Lung (tissue), 11 donors: ENCODE measurements at regions not wholly inside any gene's neighbourhood (a gene's known extent, or its start where the extent isn't known, plus 50 kb on each side); places are given as distances from the start of the nearest gene placed in this dataset.
"Not testable (repeated sequence)": the region's sequence is repeated elsewhere in the genome, so short reads cannot be mapped to it uniquely, and the experiment has no call there.

Source experiments
- ATAC-seq: fragments of 200-7000 bp; cut with Tn5 transposase; one replicate; pipeline ENCODE4 v1.9.1; 2020; ENCODE audit warnings: moderate number of reproducible peaks; ENCODE audit not compliant: insufficient read depth, low FRiP score
- DNase-seq, 3 donors: peaks; one replicate each; pipeline ENCODE4 v3.0.0-alpha.2; 2013 to 2017
- H3K27ac ChIP-seq, 2 donors: one replicate each; pipeline ENCODE4 v1.5.1; 2013; ENCODE audit warnings: mild to moderate bottlenecking in 2 of 2, moderate library complexity in 2 of 2, control low read depth in 1 of 2, inconsistent platforms in 1 of 2, low read depth in 1 of 2, low read length in 1 of 2
- H3K27me3 ChIP-seq, 3 donors: one replicate each; pipeline ENCODE4 v1.5.1; 2013; ENCODE audit warnings: low read length in 2 of 3; ENCODE audit not compliant: control insufficient read depth in 3 of 3, insufficient read depth in 3 of 3
- H3K36me3 ChIP-seq, 4 donors: one replicate each; pipeline ENCODE4 v1.5.1; 2013; ENCODE audit warnings: low read length in 4 of 4, mild to moderate bottlenecking in 1 of 4, moderate library complexity in 1 of 4; ENCODE audit not compliant: control insufficient read depth in 4 of 4, insufficient read depth in 4 of 4
- H3K4me1 ChIP-seq, 5 donors: one replicate each; pipeline ENCODE4 v1.5.1; 2013; ENCODE audit warnings: low read length in 5 of 5, mild to moderate bottlenecking in 2 of 5, moderate library complexity in 1 of 5; ENCODE audit not compliant: control insufficient read depth in 5 of 5, insufficient read depth in 5 of 5
- H3K4me3 ChIP-seq: one replicate; pipeline ENCODE4 v1.5.1; 2013; ENCODE audit warnings: mild to moderate bottlenecking, control low read depth, moderate library complexity
- H3K9ac ChIP-seq, 2 donors: one replicate each; pipeline ENCODE4 v1.5.1; 2013; ENCODE audit warnings: low read length in 2 of 2, control low read depth in 1 of 2; ENCODE audit not compliant: insufficient read depth in 1 of 2
- H3K9me3 ChIP-seq, 4 donors: one replicate each; pipeline ENCODE4 v1.5.1; 2013; ENCODE audit warnings: low read length in 3 of 4, mild to moderate bottlenecking in 1 of 4, moderate library complexity in 1 of 4; ENCODE audit not compliant: control insufficient read depth in 4 of 4, insufficient read depth in 3 of 4
- WGBS, 2 donors: extraction: QIAGEN DNeasy Blood & Tissue Kit; methylation state at CpG; one replicate each; pipeline ENCODE4 v1.1.7; 2013; 5-methylcytosine and 5-hydroxymethylcytosine counted together
- TF ChIP-seq, protein P1 (sequence below): IDR thresholded peaks from 2 replicates; pipeline ENCODE4 v1.5.1; 2012; ENCODE audit warnings: mild to moderate bottlenecking; ENCODE audit errors: control extremely low read depth, extremely low read depth
- donor health status: control.
- donor health status: control.
- donor health status: Bipolar disorder and iron deficiency.
- donor health status: healthy.
- donor health status: DM: yes; HTN: yes; CAD: no.

DNA sequence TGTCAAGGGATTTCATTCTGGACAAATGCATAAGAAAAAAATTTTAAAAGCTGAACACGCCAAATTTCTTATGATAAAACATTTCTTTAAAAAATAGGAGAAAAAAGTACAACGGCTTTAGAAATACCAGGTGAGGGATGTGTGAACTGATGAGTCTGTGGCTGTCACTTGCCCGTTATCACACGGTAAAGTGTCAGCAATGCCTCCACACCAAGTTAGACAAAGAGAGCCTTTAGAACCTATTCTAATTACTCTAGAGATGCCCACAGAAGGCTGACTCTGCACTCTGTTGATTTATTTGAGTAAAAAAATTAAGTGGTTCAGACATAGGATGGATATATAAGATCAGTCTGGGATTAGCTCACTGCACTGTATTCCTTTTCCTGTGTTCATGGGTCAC, 523.8 kb downstream of the RNF144A start:
- ATAC-seq (no peak), DNase-seq (no peak)
- TF ChIP-seq, protein P1, sequence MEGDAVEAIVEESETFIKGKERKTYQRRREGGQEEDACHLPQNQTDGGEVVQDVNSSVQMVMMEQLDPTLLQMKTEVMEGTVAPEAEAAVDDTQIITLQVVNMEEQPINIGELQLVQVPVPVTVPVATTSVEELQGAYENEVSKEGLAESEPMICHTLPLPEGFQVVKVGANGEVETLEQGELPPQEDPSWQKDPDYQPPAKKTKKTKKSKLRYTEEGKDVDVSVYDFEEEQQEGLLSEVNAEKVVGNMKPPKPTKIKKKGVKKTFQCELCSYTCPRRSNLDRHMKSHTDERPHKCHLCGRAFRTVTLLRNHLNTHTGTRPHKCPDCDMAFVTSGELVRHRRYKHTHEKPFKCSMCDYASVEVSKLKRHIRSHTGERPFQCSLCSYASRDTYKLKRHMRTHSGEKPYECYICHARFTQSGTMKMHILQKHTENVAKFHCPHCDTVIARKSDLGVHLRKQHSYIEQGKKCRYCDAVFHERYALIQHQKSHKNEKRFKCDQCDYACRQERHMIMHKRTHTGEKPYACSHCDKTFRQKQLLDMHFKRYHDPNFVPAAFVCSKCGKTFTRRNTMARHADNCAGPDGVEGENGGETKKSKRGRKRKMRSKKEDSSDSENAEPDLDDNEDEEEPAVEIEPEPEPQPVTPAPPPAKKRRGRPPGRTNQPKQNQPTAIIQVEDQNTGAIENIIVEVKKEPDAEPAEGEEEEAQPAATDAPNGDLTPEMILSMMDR = no peak
- H3K27me3 ChIP-seq = no peaks in the 10 kb centered on the region
- H3K27ac ChIP-seq = no peak overlapping the region
- WGBS, 2 donors = 88 to 92% methylated on average over 4 of the region's 4 CpGs
- no peaks in the 10 kb centered on the region for H3K36me3 ChIP-seq
- H3K4me1 ChIP-seq = peaks cover 0 to 13% (median 0%) of the 10 kb centered on the region in 5 donors
- no peaks in the 10 kb centered on the region for H3K9me3 ChIP-seq
- no peak overlapping the region for H3K9ac ChIP-seq
- H3K4me3 ChIP-seq = no peak overlapping the region

DNA sequence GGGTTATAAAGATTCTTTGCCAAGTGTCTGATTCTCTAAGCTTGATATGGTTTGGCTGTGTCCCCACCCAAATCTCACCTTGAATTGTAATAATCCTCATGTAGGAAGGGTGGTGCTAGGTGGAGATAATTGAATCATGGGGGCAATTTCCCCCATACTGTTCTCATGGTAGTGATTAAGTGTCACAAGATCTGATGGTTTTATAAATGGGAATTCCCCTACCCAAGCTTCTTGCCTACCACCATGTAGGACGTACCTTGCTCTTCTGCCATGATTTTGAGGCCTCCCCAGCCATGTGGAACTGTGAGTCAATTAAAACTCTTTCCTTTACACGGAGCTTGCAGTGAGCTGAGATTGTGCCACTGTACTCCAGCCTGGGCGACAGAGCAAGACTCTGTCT, 524.6 kb downstream of the RNF144A start:
- H3K36me3 ChIP-seq, H3K27ac ChIP-seq, H3K4me1 ChIP-seq, H3K4me3 ChIP-seq, ATAC-seq, DNase-seq, H3K9me3 ChIP-seq, H3K27me3 ChIP-seq, H3K9ac ChIP-seq: not testable (repeated sequence)
- WGBS, 2 donors = 79 to 89% methylated on average over 3 of the region's 3 CpGs

DNA sequence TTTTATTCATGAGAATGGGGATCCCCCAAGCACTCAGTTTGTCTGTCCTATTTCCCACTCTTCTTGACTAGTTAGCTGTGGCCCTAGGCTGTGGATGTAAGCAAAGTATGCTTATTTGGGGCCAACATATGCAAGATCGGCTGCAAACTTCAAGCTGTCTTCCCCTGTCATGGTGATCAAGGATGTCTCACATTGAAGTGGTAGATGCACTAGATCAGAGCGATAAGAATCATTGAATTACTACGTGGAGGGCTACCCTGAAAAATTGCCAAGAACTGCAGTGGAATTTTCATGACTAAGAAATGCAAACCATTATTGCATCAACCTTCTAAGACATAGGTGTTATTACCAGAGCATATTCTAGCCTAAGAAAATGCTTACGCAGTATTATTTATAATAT, 527.4 kb downstream of the RNF144A start:
- Histone ChIP-seq H3K9ac (no peak overlapping the region), H3K27ac (no peak overlapping the region), H3K4me3 (no peak overlapping the region), H3K36me3 (no peaks in the 10 kb centered on the region), H3K9me3 (no peaks in the 10 kb centered on the region), H3K27me3 (no peaks in the 10 kb centered on the region), H3K4me1 (no peaks in the 10 kb centered on the region)
- ATAC-seq = no peak
- 83 to 89% methylated on average over 4 of the region's 4 CpGs for WGBS, 2 donors
- TF ChIP-seq, protein P1 = no peak
- DNase-seq = no peak

DNA sequence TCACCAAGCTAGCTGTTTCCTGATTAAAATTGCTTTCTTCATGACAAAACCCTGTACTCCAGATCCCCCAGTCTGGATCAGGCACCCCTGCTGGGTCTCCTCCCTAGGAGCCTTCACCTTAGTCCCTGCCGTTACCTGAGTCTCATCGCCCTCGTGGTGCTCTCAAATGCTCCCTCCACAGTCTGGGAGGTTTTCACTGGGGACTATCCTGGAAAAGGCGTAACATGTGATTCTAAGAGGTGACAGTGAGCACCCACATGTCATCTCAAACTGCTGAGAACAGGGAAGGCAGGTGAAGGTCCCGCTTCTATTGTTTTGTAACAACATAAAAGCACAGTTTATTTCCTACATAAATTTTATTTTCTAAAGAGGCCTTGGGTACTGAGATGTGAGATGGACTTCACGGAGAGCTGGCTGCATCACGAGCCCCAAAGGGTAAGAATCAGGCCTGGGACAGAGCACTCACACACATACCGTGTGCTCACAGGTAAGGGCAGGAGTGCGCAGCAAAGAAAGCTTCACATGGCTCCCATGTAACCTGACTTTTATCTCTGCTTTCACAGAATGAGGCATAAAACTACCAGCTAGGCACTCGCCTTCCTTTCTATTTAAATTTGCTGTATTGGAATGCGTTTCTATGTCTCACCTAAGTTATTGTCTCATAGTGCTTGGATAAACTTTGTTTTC, 531.5 kb downstream of the RNF144A start:
- no peaks in the 10 kb centered on the region for H3K4me1 ChIP-seq
- no peaks in the 10 kb centered on the region for H3K9me3 ChIP-seq
- 93 to 96% methylated on average over 11 of the region's 11 CpGs for whole genome bisulfite sequencing, 2 donors
- H3K27ac ChIP-seq = no peak overlapping the region
- H3K27me3 ChIP-seq = no peaks in the 10 kb centered on the region
- TF ChIP-seq, protein P1 = no peak
- H3K4me3 ChIP-seq = no peak overlapping the region
- H3K9ac ChIP-seq = no peak overlapping the region
- no peak for DNase-seq
- ATAC-seq = no peak
- H3K36me3 ChIP-seq = no peaks in the 10 kb centered on the region
